ENCODE measurements at regions not wholly inside any gene's neighbourhood (a gene's known extent, or its start where the extent isn't known, plus 50 kb on each side); places are given as distances from the start of the nearest gene placed in this dataset.
"Not testable (repeated sequence)": the region's sequence is repeated elsewhere in the genome, so short reads cannot be mapped to it uniquely, and the experiment has no call there.

DNA sequence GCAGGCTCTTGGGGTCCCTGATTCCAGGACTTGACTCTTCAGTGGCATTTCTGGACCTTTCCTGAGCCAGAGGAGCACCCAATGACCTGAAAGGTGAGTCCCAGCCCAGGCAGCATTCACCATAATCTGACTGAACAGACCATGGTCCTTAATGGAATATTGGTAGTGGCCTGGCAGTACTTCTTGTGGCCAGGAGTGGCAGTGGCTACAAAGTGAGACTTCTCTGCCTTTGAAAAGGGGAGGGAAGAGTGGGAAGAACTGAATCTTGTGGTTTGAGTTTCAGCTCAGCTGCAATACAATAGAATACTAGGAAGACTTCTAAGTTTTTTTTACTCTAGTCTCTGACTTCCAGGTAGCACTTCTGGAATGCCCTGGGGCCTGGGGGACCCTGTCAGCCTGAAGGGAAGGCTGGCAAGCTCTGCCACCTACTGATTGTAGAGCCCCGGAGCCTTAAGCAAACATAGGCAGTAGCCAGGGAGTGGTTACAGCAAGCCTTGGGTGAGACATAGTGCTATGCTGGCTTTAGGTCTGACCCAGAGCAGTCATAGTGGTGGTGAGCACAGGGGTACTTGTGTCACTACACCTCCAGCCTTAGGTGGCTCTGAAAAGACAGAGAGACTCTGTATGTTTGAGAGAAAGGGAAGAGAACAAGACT is 674.2 kb upstream of the MANEA start:
- DNase-seq, result no peak

DNA sequence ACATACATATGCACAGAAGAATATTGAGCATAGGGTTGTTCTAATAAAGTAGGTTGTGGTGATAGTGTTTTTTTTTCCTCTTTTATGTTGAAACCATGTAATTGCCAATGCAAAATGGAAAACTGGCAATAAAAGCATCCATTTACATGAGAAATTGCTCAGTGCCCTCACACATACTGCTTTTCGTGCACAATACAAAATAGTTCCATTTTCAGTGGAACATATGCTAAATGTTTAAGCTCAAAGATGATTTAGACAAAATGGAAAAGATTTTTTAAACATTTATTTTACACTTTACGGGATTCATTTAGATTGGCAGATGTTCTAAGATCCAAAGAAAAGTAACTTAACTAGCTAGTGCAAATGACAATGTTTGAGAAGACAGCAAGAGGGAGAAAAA is 678.1 kb upstream of the MANEA start:
- no peak for DNase-seq

DNA sequence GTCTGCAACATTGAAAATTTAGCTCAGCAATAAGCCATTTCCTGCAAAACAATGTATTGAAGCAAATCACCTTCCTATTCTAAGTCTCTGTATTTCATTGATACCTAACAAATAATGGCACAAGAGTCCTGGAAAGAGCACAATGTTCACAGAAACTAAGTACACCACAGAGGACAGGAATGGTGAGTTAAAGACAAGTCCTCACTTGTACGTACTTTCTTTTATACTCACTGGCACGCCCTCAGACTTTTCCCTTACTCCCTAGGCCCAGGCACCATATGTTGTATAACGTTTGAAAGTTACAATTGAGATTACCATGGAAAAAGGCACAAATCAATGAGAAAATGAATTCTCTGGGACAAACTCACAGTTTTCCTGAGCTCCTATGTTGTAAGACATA is 683.0 kb upstream of the MANEA start:
- DNase-seq, result no peak

GRCh38 chr6:94893327-94893726 is 684.0 kb upstream of the MANEA start:
- no peak for DNase-seq

DNA sequence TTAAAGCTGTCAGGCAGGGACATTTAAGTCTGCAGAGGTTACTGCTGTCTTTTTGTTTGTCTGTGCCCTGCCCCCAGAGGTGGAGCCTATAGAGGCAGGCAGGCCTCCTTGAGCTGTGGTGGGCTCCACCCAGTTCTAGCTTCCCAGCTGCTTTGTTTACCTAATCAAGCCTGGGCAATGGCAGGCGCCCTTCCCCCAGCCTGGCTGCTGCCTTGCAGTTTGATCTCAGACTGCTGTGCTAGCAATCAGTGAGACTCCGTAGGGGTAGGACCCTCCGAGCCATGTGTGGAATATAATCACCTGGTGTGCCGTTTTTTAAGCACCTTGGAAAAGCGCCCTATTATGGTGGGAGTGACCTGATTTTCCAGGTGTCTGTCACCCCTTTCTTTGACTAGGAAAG is 703.5 kb upstream of the MANEA start:
- not testable (repeated sequence) for DNase-seq

- DNase-seq, result no peak
These were observed 715.2 kb upstream of the MANEA start for GRCh38 chr6:94862112-94862511.

DNA sequence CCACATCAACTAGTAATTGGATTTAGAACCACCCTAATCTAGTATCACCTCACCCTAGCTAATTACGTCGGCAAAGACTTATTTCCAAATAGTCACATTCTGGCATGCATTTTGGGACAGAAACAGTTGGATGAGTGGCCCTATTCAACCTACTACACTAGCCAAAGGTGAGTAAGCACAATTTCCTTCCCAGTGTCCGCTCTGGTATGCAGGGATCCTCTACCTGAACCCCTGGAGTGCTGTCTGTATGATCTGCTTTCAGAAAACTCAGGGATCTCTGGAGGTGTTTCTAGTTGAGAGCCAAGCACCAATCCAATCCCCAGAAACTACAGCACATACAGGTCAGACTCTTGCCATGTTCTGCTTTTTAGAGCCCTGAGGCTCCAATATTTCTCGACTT is 717.4 kb upstream of the MANEA start:
- no peak for DNase-seq

- not testable (repeated sequence) for DNase-seq
These were observed 720.3 kb upstream of the MANEA start for GRCh38 chr6:94856999-94857398.

GRCh38 chr6:94851329-94851728 is 726.0 kb upstream of the MANEA start:
- DNase-seq, result not testable (repeated sequence)

DNA sequence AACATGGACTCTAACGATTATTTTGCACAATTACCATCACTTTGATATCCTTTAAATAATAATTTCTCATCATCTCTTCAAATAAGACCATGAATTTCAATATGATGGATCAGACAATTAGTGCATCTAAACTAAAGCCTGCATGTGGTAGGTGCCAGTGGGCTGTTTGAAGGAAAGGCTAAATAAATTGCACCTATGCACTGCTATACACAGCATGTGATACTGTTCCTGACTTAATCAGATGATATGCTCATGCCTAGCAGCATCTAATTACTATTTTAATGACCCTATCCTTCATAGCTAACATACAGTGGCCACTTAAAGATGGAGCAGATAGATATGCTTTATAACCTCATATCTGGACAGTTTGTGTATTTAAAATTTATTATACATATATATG is 731.6 kb upstream of the MANEA start:
- no peak for DNase-seq

- no peak for DNase-seq
These were observed 742.1 kb upstream of the MANEA start for GRCh38 chr6:94835264-94835663.

DNA sequence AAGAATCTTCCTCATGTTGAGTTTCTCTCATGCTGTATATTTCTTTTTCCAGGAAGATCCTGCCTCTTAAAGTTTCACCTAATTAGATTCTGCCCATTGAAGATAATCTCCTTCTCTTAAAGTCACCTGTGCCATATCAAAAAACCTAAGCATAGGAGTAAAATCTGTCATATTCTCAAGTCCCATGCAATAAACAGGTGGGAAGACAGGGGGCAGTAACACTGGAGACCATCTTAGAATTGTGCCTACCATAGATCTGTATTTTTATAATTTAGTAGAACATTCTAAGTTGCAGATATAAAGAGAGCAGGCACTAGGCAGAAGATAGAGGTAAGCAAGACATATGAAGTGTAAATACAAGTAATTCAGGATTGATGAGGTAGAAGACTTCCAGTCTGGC is 763.5 kb upstream of the MANEA start:
- no peak for DNase-seq

DNA sequence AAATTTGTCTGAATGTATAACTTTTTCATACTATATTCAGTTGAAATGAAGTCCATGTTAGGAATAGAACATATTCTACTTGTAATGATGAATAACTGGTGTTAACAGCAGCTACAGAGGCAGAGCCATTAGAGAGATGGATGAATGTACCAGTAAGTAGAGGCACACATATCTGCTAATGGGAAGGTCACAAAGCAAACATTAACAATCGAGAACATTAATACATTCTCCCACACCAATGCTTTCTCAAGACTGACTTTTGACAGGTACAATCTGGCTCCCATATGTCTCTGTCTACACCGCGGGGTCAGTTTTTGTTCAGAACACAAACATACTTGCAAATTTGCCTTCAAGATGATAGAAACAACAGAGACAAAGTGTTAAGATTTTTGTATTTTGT is 776.0 kb upstream of the MANEA start:
- no peak for DNase-seq

- DNase-seq, result no peak
These were observed 791.8 kb upstream of the MANEA start for GRCh38 chr6:94785514-94785913.

- DNase-seq, result not testable (repeated sequence)
These were observed 792.3 kb upstream of the MANEA start for GRCh38 chr6:94785081-94785480.

DNA sequence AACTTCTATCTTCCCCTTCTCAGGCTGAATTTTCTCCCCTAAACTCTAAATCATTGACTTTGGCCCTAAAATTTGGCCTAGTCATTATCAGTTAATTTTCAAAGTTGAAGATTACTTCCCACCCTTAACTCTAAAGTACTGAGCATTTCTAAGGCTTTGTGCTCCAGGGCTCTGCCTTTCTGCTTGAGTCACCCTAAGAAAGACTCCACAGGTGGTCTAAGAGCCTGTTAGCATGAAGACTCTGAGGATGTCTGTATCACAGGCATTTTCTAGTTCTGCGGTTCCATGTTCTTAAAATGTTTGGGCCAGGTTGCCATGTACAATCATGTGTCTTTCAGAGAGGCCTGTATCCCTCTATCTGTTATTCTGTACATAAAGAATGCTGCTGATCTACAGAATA is 808.1 kb upstream of the MANEA start:
- no peak for DNase-seq

DNA sequence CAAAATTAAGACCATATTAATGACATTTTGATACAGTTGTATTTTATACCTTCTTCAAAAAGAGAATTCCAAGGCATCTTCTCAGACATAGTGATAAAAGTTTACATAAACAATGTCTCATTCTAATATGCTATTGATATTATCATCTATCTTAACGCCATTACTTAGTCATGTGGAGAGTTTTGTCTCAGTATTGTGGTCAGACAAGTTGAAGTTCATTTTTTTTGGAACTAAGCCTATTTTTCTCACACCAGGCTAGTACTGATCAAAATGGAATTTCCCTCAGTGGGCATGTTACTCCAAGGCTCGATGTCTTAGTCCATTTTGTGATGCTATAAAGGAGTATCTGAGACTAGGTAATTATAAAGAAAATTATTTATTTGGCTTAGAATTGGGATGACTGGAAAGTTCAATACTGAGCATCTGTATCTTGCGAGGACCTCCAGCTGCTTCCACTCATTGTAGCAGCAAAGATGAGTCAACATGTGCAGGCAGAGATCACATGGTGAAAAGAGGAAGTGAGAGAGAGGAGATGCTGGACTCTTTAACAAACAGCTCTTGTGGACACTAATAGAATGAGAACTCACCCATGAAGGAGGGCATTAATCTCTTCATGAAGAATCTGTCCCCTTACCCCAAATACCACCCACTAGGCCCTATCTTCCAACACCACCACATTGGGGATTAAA is 825.5 kb upstream of the MANEA start:
- DNase-seq, result no peak

- no peak for DNase-seq
These were observed 841.1 kb upstream of the MANEA start for GRCh38 chr6:94736236-94736635.

GRCh38 chr6:94735270-94735669 is 842.1 kb upstream of the MANEA start:
- DNase-seq, result no peak

GRCh38 chr6:94734751-94735150 is 842.6 kb upstream of the MANEA start:
- no peak for DNase-seq

DNA sequence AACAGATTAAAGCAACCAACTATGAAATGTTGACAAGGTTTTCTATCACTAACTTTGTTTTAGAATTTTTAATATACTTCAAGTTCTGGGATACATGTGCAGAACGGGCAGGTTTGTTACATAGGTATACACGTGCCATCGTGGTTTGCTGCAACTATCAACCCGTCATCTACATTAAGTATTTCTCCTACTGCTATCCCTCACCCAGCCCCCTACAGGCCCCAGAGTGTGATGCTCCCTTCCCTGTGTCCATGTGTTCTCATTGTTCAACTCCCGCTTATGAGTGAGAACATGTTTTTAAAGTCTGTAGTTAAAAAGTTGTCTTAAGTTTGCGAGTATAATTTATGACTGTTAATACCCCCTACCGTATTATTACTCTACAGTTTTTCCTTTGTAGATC is 844.3 kb upstream of the MANEA start:
- no peak for DNase-seq

DNA sequence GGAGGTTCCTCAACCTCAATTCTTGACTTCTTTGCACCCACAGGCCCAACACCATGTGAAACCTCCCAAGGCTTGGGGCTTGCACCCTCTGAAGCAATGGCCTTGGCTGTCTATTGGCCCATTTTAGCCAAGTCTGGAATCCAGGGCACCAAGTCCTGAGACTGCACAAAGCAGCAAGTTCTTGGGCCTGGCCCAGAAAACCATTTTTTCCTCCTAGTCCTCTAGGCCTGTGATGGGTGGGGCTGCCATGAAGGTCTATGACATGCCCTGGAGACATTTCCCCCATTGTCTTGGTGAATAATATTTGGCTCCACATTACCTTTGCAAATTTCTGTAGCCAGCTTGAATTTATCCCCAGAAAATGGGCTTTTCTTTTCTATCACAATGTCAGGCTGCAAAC is 849.6 kb upstream of the MANEA start:
- no peak for DNase-seq

- no peak for DNase-seq
These were observed 855.9 kb upstream of the MANEA start for GRCh38 chr6:94721459-94721858.

GRCh38 chr6:94713446-94713845 is 863.9 kb upstream of the MANEA start:
- DNase-seq, result no peak

GRCh38 chr6:94698773-94699172 is 878.6 kb upstream of the MANEA start:
- DNase-seq, result no peak

All from retina (tissue), 1 donor.